ENCODE measurements at regions not wholly inside any gene's neighbourhood (a gene's known extent, or its start where the extent isn't known, plus 50 kb on each side); places are given as distances from the start of the nearest gene placed in this dataset.

GRCh38 chr15:95644100-95644875 lies 686.2 kb upstream of the NR2F2 start:
- TF ChIP-seq, protein P1, sequence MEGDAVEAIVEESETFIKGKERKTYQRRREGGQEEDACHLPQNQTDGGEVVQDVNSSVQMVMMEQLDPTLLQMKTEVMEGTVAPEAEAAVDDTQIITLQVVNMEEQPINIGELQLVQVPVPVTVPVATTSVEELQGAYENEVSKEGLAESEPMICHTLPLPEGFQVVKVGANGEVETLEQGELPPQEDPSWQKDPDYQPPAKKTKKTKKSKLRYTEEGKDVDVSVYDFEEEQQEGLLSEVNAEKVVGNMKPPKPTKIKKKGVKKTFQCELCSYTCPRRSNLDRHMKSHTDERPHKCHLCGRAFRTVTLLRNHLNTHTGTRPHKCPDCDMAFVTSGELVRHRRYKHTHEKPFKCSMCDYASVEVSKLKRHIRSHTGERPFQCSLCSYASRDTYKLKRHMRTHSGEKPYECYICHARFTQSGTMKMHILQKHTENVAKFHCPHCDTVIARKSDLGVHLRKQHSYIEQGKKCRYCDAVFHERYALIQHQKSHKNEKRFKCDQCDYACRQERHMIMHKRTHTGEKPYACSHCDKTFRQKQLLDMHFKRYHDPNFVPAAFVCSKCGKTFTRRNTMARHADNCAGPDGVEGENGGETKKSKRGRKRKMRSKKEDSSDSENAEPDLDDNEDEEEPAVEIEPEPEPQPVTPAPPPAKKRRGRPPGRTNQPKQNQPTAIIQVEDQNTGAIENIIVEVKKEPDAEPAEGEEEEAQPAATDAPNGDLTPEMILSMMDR (IDR thresholded peaks at IDR 0.05; ENCODE audit: low read length), result no peak
- no peak for TF ChIP-seq EZH2 (IDR thresholded peaks at IDR 0.05; ENCODE audit: borderline replicate concordance, low read length)
